ENCODE measurements at regions not wholly inside any gene's neighbourhood (a gene's known extent, or its start where the extent isn't known, plus 50 kb on each side); places are given as distances from the start of the nearest gene placed in this dataset.

- TF ChIP-seq ZBTB40 (IDR thresholded peaks at IDR 0.05), result no peak
- no peak for TF ChIP-seq ZBTB40 (CRISPR knock-in tag; IDR thresholded peaks at IDR 0.05)
- no peak for TF ChIP-seq ZFPM2 (CRISPR knock-in tag; IDR thresholded peaks at IDR 0.05)
- no peak for TF ChIP-seq ZNF668 (CRISPR knock-in tag; IDR thresholded peaks at IDR 0.05)
- no peak for TF ChIP-seq ZNF311 (CRISPR knock-in tag; IDR thresholded peaks at IDR 0.05)
- no peak for TF ChIP-seq SIN3B (IDR thresholded peaks at IDR 0.05; ENCODE audit: low read depth)
- no peak for TF ChIP-seq ZNF639 (CRISPR knock-in tag; conservative IDR thresholded peaks at IDR 0.05 in 1 of 2, IDR thresholded peaks at IDR 0.05 in 1 of 2)
- no peak for TF ChIP-seq ZNF134 (CRISPR knock-in tag; conservative IDR thresholded peaks at IDR 0.05)
- TF ChIP-seq ZNF12 (CRISPR knock-in tag; IDR thresholded peaks at IDR 0.05), result no peak
- TF ChIP-seq TAF9B (IDR thresholded peaks at IDR 0.05; ENCODE audit: partially characterized antibody), result no peak
- no peak for TF ChIP-seq DIDO1 (tag; IDR thresholded peaks at IDR 0.05; ENCODE audit: low read depth)
- no peak for TF ChIP-seq ZNF316 (IDR thresholded peaks at IDR 0.05)
Observed at GRCh38 chr4:46667790-46668189, 241.3 kb downstream of the COX7B2 start (continued).
